NCI-H2107 (cell line): ENCODE measurements at regions not wholly inside any gene's neighbourhood (a gene's known extent, or its start where the extent isn't known, plus 50 kb on each side); places are given as distances from the start of the nearest gene placed in this dataset.
"Not testable (repeated sequence)": the region's sequence is repeated elsewhere in the genome, so short reads cannot be mapped to it uniquely, and the experiment has no call there.

Experiments used
- DNase-seq: peaks from one replicate; lab custom pipeline; 2025; lab: John Stamatoyannopoulos, UW

DNA sequence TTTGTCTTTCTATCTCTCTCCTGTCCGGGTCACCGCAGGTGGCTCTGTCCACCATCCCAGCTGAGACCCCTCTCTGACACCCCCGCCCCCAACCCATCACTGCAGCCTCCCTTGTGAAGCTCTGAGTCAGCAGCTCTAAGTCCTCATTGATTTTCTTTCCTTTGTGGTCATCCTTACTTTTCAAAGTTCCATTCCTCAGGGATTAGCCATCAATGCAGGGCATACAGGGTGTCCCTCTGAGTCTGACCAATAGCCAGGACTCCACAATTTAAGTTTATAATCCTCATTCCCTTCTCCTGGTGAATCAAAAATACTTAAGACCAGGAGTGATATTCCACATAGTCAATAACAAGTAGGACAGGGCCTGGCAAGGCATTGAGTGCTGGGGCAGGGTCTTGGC lies 333.3 kb upstream of the CNR1 start:
- DNase-seq: no peak

DNA sequence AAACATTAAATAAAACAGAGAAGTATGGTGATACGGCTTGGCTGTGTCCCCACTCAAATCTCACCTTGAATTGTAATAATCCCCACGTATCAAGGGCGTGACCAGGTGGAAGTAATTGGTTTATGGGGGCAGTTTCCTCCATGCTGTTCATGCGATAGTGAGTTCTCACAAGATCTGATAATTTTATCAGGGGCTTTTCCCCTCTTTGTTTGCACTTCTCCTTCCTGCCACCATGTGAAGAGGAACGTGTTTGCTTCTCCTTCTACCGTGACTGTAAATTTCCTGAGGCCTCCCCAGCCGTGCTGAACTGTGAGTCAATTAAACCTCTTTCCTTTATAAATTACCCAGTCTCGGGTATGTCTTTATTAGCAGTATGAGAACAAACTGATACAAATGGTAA lies 331.3 kb upstream of the CNR1 start:
- not testable (repeated sequence) for DNase-seq

DNA sequence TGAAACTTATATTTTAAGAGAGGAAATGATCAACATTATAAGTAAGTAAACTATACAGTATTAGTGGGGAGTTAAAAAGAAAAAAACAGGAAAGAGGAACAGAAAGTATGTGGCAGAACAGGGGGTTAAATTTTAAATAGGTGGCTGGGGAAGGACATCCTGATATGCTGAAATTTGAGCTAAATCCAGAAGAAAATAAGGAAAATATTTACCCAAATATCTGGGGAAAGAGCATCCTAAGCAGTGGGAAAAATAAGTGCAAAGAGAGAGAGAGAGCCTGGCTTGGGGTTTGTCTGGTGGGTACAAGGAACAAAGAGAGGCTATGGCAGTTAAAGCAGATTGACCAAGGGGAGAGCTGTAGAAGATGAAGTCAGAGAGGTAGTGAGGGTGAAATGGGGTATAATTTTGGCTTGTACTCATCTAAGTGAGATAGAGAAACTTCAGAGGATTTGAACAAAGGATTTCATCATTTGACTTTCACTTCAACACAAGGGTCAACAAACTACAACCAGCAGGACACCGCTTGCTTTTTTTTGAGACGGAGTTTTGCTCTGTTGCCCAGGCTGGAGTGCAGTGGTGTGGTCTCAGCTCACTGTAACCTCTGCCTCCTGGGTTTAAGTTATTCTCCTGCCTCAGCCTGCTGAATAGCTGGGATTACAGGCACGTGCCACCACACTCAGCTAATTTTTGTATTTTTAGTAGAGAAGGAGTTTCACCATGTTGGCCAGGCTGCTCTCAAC lies 328.4 kb upstream of the CNR1 start:
- no peak for DNase-seq

DNA sequence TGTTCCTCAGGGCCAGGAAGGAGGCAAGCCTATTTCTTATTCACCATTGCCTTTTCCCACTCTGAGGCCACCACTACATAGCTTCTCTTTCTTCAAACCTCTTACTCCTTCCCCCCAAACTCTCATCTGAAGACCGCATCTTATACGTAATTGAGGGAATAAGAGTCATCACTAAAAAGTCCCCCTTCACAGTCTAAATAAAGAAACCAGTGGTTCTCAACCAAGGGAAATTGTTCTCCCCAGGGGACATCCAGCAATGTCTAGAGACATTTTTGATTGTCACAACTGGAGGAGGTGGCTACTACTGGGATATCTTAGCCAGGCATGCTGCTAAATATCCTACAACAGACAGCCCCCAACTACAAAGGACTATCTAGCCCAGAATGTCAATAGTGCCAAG lies 327.6 kb upstream of the CNR1 start:
- no peak for DNase-seq

DNA sequence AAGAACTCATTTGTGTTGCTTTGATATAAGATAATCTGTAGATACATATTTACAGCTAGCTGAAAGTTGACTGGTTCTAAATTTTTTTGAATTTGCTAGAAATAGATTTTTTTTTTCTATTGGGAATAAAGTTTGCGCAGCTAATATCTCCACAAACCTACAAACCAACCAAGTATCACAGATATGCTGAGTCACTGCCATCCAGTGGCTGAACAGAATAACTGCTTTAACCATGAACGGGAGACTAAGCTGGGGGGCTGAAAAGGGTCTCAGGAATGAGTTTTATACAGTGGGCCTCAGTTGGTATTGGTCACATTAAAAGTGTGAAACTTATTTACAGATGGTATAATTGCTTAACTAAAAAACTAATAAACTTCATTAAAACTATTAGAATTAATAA lies 326.7 kb upstream of the CNR1 start:
- no peak for DNase-seq

DNA sequence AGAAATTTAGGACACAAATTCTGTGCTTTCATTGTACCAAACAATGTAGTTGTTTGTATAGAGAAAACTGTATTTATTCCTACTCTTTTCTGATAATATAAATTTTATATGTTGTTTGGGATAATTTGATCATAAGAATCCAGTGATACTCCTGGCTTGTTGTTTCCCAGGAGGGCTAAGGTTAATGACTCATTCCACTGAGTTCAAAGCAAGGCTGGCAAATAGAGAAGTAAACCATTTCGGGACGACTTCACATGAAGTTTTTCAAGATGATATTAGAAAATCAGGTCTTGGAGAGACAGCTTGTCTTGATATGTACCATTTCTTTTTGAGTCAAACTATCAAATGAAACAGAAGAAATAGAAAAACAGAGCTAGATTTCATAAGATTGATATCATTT lies 326.1 kb upstream of the CNR1 start:
- DNase-seq: no peak

DNA sequence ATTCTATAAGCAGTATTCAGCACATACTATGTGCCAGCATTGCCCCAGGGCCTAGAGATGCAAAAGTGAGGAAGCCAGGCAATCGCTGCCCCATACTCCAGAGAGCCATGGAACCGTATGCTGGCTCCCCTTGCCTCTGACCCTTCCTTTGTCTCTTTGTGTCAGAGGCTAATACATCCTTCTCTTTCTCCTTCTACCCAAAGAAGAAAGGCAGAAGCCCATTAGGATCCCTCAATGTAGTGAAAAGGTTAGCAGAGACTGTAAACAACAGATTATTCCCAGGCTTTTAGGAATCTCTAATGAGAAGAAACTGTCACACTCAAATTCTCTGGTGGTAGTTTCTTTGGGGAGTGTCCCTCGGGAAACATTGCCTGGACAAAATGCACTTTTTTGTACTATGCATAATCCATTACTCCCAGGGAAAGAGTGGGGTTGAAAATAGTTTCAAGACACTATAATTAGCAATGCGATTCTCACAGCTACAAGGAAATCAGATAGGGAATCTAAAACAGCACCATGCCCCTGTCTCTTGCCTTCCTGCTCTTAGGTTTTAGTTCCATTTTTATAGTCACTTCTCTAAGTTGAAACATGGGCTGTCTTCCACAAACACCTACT lies 325.2 kb upstream of the CNR1 start:
- no peak for DNase-seq

DNA sequence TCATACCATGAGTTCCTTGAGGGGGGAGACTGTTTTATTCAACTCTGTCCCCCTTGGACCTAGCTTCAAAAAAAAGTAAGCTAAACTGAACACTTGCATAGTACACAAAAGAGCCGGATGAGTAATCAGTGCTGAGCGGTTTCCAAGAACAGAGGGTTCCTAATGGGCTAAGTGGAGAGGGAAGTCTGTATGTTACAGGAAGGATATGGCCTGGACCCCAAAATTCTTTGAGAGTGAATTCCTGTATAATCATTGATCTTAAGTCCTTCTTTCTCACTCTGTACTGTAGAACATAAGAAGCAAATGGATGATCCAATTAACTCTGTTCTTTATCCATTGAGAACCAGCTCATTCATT lies 324.7 kb upstream of the CNR1 start:
- no peak for DNase-seq

DNA sequence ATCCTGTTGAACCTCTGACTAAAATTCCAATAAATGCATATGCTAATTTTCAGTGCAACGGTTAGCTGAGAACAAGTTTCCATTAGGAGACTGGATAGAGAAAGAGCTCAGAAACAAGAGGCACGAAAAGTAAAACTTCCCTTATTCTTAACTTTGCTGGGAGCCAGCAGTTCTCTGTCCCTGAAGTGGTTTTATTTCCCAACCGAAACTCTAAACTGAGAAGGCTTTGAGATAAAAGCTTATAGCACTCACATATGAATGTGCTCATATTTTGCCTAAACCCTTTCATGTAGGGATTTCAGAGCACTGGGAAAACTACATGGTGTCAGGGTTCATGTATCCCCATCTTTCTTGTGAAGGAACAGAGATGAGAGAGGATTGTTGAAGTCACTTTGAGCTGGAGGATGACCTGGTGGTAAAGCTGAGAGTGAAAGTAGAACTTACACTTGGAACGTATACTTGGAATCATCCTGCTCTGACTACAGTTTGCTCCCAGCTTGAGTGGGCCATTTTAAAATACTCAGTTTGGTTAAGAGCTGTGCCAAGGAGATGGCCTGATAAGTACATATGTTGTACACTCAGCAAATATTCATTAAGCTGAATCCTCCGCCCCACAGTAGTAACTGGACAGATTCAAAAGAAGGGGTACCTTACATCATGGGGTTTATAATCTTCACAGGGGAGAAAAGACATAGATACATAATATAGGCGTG lies 324.2 kb upstream of the CNR1 start:
- DNase-seq: no peak

DNA sequence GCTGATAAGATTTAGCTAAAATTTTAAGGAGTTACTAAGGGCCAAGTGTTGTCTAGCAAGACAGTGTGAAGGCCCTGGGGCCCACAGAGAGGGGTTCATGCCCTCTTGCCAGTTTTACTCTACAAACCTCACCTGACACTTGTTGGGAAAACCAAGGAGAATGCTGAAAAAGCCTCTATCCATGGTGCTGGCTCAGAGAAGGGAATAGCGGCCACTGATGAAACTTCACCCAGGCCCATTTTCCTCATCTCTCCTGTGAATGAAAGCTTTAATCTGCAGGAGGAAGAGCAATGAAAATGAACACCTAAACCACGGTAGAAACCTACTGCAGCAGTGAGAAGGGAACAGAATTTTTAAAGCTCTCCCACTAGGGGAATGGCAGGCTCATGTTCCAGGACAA lies 317.3 kb upstream of the CNR1 start:
- no peak for DNase-seq

DNA sequence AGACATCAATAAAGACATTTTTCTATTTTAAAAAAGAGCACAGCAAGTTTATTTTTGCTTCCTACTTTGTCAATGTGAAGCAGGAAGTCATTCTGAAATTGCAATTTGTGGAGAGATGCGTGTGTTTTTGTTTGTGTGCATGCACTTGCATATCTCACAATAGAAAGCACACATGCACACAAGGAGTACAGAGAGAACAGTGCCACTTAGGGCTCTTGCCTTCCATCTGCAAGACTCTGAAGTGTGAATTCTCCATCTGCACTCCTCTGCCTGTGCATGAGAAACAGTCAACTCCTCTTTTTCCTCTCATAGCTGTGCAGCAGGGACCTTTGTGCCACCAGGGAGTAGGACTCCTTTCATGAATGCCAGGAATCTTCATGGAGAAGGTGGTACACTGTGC lies 316.3 kb upstream of the CNR1 start:
- DNase-seq: no peak

DNA sequence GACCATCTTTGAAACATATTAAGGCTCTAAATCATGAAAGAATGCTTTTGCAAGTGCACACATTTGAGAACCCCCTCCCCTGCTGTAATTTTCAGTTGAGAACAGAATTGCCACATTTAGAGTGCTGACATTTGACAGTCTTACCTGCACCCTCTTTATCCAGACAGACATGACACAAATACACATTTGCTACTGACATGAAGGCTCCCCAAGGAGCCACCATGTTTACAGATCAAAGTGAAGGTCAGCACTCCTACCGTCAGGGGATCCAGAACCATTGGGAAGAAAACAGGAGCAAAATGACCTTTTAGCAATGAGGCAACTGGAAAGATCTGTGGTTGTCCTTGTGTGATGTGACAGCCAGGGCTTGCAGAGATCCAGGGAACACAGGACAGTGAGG lies 315.4 kb upstream of the CNR1 start:
- DNase-seq: no peak

DNA sequence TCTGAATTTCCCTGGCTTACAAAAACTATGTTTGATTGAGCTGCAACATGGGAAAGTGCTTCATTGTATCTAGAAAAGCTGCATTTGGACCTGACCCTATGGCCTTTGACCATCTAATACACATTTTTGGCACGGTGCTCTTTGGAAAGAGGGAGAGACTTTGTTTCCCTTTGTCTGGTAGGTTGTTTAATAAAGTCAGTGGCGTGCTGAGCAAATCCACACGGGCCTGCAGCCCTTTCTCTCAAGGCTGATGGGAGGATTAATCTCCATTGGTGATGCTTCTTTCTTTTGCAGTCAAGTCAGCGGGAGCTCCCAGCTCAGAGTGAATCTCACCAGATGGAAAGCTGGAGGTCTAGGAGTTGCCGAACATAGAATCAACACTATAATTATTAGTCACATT lies 314.7 kb upstream of the CNR1 start:
- no peak for DNase-seq

DNA sequence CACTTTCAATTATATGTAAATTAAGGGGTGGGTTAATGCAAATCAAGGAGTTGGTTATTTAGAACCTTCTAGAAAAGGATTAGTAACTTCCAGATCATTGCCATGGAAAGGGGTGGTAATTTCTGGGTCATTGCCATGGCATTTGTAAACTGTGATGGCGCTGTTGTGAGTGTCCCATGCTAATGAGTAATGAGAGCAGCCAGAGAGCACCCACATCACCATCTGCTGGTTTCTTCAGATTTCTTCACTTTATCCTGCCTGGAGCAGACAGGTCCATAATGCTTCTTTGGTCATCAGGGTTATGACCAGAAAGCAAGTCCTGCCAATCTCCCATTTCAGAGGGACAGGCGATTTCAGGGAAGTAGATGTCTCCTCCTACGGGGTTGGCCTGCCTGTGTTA lies 311.3 kb upstream of the CNR1 start:
- no peak for DNase-seq

DNA sequence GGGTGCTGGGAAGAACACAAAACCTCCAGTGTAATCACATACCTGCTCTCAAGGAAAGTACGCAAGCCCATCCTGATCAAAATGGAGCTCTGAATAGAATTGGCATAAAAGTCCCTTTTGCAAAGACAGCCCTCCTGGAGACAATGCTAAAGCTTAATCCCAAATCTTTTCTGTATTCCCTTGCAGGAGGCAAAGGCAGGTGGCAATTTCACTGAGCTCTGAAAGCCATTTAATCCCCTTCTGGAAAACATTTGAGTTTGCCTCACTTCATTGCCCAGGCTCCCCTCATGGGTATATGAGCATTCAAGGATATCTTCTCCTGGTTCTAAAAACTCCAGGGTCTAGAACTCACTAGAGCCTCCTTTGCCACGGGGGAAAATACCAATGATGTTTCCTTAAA lies 310.2 kb upstream of the CNR1 start:
- no peak for DNase-seq

DNA sequence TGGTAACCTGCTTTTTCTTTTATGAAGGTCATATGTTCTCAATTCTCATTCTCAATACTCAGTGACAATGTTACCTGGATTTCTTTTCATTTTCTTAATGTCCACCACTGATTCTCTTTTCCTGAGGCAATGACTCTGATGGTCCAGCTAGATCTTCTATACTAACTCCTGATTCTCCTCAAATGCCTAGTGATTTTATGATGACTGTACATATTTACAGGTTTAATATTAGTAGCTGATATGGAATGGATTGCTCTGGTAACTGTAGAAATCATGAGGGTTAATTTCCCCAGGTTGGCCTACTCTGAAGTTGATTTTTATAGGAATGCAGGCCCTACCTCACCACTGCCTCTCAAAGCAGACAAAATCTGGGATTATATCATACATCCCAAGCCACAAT lies 308.6 kb upstream of the CNR1 start:
- DNase-seq: no peak

DNA sequence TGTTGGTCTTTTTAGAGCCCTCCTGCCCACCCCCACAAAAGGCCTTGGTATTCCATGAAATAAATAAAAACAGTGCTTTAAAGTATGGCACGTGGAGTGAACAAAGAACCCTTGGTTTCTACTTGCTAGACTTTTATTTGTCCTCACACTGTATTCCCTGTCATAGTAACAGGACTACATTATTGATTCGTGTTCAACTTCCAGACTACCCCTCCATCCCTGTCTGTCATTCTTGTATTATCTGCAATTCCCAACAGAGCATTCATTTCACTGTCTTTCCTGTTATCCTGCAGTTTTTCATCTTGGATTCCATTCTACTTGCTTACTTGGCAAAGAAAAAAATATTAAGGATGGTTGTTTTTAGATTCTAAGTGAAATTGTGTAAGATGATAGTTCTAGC lies 307.4 kb upstream of the CNR1 start:
- DNase-seq: no peak

DNA sequence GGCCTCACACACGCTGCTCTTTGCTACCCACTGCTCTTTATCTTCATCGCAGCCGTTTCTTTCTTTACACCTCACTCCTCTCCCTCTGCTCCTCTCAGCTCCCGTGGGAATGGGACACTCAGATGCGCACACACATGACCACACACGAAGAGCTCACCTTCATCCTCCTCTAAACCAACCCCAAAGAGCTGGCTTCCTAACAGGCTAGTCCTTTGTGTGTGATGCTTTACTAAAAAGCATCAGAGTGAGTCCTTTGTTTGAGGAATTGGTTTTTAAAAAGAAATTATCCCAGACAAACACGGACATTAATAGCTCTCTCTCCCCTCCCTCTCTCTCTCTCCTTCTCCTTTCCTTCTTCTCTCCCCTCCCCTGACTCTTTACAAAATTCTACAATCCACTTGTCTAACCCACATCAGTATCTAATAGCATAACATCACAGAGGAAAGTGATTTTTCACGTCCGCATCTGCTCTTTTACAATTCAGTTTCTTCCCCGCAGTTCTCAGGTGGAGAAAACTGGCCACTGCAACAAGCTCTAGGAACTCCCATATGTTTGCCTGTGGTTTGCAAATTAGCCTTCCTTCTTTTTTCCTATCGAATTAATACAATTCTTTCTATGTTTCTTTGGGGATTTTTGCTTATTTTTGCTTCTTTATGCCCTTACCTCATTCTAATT lies 306.8 kb upstream of the CNR1 start:
- peak; percentile 2 for DNase-seq

DNA sequence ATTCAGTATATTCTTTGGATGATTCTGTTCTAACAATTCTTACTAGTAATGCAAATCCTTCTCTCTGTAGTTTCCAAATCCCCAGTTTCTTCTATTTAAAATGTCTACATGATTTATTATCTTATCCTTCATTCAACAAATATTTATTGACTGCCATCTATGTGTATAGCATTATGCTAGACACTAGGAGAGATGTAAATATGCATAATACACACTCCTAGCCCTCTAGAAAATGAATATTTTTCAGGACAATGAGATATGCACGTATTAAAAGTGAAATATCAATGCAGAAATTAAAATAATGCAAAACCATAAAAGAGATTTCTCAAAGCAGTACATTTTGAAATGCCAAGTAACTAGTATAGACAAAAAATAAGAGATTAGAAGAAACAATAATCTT lies 293.5 kb upstream of the CNR1 start:
- DNase-seq: no peak

DNA sequence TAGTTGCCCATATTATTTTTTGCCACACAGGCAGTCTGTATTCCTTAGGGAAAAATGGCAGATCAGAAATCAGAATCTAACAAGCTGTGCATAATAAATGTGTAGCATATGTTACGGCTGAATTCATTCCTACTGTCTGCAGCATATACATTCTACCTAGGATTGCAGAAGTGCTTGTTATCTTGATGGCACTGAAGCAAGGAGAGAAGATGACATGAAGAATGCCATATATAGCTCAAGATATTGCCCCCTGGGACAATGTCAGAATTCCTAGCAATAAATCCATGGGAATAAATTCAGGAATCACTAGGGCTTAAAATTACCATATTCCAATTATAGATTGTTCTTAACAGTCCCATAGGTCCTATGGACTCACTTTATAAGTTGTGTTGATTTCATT lies 293.0 kb upstream of the CNR1 start:
- DNase-seq: no peak

DNA sequence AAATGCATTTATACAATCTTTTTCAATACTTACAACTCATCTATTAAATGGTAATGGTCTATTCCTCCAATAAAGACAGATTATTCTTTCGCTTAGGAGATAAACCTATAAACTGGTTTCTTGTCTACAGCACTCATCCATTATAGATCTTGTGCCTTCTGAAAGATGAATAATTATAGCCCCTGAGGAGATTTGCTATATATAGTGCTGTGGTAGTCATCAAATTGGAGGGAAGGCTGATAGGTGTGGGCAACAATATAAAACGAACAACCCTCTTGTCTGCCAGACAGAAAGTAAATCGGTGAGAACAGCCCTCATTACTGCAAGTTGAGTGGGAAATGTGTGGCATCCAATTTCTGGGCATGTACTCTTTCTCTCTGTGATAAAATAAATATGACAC lies 292.5 kb upstream of the CNR1 start:
- DNase-seq: no peak

DNA sequence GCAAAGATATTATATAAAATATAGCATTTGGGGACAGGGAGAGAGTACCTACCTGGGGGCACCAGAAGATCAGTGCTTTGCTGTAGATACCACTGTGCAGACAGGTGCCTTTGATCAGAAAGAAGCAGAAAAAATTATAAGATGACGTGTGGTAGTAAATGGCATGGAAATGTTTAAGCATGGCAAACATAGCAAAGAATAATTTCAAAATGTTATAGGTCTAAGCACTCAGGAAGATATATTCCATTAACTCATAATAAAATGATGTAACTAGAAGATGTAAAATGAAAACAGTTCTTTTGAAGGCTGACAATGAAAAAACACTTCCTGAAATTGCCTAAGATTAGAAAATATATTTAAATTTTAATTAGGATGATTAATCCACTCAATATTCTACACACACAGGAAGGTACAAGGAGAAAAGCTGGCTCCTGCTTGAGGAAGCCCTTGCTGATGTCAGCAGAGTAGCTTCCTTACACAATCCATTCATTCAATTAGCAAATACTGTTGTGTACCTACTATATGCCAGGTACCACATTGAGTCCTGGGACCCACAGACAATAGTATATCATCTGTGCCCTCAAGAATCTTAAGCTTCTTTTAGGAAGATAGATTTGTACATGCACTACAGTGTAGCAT lies 290.2 kb upstream of the CNR1 start:
- no peak for DNase-seq

DNA sequence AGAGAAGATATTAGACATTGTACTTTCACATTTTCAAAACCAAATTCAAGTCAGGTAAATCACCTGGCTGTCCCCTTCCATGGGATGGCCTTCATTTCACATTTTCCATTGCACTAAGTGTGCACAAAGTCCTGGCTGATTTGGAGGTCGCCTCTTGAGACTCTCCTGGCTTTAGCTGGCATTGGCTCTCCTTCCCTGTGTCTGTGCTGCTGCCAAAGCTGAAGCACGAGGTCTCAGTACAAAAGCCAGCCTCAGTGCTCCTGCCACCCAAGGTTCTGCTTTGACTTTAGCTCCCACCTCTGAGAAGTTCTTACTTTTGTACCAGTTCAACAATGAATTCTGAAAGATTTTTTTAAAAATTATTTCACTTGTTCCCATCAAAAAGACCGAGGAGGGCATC lies 289.2 kb upstream of the CNR1 start:
- DNase-seq: no peak
